NCI-H2029 treated with DMSO at 0.1 percent for 48 hours (cell line): ENCODE measurements at regions not wholly inside any gene's neighbourhood (a gene's known extent, or its start where the extent isn't known, plus 50 kb on each side); places are given as distances from the start of the nearest gene placed in this dataset.

Experiments
- DNase-seq: peaks from one replicate; lab custom pipeline; 2025; lab: John Stamatoyannopoulos, UW

DNA sequence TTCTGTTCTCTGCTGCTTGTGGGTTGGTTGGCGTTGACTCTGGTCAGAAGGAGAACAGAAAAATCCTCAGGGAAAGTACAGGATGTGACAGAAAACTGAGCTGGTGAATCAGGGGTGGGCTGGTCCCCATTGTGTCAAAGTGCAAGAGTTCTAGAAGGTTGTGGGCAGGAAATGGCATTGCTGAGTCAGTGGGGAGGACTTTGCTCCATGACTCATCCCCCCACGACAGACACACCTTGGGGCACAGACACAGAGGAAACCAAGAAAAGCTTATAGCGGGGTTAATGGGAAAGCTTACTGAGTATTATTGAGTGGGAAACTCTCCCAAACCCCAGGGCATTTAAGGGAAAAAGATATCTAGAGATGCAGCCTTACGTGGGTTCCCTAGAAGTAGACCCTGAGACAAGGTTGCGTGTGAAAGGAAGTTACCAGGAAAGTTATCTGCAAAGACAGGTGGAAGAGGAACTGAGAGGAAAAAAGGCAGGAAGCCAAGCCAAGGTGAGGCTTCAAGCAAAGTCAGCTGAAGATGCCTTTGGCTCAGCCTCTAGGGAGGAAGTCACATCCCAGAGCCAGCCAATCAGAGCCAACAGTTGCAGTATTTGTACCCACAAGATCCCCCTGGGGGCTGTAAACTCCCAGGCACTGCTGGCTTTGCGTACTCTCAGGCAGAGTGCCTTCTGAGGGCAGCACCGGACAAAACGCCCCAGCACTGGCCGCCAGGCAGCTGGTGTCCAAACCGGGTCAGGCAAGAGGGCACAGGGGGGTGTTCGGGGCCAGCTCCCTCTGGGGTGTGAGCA is 86.4 kb downstream of the FOXL1 start:
- DNase-seq: no peak

DNA sequence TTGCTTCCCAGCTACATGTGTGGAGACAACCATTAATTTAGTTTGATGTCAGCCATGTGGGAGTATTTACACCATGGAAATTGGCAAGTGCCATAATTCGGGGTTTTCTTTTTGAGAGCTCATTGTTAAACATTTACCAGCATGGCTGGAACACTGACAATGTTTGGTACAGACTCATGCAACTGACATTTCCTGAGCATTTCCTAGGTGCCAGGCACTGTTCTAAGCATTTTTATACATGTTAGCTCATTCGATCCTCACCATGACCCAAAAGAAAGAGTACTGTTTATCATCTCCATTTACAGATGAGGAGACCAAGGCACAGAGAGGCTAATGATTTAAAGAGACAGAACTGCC is 86.9 kb downstream of the FOXL1 start:
- DNase-seq: no peak

DNA sequence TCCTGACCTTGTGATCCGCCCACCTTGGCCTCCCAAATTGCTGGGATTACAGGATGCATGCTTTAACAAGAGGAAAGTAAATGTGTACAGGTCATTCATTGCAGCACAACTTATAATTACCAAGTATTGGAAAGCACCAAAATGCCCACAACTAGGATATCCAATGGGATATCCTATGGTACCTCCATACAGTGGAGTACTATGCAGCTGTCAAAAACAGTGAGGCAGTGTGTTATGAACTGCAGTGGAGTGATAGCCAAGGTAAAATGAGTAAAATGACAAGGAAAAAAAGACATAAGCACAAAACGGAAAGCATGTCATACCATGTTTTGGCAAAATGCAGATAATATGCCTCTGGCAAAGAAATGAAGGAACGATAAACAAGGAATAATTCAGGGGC is 87.6 kb downstream of the FOXL1 start:
- DNase-seq: no peak

DNA sequence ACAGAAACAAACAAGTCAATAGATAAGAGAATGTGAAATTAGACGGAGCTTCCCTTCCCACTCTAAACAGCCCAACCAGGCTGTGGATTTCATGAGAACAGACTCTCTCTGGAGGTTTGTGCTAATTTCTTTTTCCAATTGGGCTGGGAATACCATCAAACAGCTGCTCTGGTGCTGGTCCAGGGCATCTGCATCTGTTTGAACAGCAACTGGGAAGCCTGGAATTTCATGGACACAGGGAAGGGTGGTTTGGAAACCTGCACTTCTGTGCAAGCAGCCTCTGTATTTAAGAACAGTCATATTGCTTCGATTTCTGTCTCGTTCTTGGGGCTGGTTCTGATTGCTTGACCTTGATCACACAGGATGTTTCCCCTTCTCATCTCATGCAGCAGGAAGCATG is 88.7 kb downstream of the FOXL1 start:
- DNase-seq: no peak

DNA sequence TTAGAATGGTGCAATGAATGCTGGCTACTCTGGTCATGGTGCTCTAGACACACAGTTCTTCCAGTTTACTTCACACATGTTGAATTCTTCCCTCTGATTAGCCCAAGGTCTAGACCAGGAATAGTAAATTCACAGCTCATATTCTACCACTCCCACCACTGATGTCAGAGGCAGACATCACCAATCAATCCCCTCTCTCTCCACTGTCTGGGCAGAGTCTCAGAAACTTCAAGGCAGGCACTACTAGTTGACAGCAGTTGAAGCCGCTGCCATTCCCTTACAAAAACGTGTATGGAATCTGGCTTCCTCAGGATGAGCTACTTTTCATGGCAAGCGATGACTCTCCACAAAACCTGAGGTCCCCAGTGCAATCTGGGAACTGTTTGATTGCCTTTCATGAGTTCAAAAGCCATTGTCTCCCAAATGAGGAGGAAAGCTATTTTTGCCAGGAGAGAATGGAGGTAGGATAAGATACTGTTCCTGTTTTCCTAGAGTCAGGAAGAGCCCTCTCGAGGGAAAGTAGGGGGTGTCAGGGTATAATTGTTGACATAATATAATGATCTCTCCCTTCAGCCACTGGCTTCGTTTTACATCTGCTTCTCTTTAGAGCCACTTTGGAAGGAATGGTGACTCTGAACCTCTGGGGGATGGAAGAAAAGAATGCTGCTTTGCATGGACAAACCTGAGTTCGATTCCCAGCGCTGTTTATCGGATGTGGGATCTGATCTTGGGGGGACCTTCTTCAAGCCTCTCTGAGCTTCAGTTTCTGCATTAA is 90.0 kb downstream of the FOXL1 start:
- no peak for DNase-seq

DNA sequence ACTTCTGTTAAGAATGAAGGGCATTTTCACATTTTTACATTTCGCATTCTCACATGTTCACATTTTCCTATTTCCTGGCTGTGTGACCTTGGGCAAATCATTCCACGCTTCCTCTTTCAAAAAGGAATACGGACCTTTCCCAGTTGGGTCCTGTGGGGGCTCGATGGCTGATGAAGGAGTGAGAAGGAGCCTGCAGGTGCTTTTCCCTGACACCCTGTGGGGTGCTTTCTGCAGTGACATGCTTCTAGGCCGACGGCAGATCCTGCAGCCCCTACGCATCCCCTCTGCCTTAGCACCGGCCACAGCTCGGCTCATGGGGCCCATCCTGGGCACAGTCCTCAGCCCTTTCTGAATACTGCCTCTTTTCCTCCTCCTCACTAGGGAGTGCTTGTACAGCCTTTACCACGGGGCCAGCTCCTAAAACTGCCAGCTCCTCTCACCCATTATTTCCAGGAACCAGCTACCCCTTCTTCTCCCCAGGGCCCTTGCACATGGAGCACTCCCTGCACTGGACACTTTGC is 91.0 kb downstream of the FOXL1 start:
- DNase-seq: no peak

DNA sequence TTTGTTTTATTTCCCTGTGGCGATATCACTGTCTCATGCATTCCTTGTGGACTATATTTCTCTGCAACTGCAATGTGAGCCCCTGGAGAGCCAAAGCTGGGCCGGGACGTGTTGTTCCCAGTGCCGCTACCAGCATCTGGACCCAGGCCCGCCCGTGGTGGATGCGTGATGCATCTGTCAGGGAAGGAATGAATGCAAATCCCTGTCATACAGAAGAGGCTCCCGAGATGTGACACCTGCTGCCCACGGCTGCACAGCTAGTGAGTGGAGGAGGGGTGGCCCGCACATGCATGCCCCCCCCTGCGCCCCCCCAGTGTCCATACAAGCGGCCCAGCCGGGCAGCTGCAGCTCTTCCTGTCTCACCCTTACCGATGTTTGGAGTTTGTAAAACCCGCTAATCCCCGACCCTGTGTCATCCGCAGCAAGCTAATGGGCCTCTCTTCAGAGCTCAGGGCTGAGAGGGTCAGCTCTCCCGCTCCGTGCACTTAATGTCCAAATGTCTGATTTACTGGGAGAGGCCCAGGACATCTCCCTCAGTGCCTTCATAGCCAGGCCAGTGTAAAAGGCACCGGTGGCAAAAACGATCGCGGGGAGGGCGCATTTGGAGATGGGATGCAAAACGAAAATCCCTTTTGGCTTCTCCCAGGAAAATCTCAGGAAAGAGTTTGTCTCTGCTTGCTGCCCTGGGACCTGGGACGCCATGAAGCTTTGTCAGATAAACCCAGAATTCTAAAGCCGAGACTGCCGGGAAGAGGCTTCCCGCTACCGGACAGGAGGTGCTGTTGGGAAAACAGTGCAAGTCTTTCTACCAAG is 91.8 kb downstream of the FOXL1 start:
- DNase-seq: no peak

DNA sequence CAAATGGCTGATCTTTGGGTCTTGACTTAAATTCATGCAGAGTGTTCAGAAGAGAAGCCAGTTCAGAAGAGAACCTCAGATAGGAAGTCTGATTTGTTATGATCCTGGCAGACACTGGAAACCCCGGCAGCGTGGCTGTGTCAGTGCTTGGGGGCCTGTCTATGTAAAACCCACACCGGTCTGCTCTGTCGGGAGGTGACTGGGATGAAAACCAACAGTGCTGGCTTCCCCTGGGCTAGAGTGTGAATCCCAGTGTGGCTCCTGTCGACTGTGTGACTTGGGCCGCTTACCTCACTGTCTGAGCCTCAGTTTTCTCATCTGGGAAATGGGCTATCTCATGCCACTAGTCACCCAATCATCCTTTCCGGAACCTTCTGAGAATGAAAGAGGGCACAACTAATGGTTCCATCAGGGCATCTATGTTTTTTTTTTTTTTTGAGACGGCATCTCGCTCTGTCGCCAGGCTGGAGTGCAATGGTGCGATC is 92.4 kb downstream of the FOXL1 start:
- no peak for DNase-seq

DNA sequence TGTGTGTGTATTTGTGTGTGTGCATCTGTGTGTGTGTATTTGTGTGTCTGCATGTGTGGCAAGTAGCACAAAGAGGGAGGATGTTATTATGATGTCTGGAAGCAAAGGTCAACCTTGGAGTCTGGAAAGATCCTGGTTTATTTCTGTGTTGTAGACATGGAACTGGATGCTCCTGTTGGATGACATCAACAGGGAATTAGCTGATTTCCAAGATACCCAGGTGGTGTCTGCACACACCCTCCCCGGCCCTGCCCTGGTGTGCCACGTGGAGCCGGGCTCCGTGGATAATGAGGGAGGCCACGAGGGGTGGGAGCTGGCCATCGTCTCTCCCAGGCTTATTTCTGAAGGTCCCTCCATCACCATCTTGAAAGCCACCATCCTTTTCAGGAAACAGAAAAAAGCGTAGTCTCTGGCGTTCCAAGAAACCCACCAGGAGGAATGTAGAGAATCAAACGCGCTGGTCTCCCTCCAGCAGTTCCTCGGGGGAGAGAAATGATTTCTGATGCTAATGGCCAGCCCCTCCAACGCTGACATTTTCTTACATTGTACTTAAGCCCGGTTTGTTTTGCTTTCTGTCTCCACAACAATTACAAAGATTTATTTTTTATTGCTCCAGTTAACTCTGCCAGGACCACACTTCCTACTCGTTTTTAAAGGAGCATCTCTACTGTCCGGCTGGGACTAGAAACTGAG is 93.3 kb downstream of the FOXL1 start:
- no peak for DNase-seq

DNA sequence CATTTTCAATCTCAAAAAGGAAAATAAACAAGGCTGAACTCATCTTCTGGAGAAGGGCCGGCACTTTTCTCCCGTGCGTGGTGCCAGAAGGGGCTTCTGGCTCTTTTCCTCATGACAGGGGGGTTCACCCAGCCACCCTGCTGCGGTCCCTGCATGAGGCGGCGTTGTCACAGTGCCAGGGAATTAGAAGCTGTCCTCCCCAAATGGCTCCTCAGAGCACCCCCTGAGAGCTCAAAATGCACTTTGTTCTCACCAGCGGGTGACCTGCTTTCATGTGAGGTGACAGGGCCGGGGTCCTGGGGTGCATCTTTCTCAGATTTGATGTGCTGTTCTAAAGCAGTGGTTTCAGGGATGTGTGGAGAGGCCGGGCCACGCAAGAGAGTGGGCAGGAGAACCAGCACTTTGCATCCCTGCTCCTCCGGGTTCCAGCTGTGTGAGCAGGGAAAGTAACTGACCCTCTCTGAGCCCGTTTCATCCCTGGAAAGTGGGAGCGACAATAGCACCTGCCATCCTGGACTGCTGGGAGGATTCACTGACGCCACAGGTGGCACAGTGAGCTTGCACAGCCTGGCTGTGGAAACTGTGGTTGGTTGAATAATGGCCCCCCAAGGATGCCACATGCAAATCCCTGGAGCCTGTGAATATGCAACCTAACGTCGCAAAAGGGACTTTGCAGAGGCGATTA is 94.0 kb downstream of the FOXL1 start:
- no peak for DNase-seq

DNA sequence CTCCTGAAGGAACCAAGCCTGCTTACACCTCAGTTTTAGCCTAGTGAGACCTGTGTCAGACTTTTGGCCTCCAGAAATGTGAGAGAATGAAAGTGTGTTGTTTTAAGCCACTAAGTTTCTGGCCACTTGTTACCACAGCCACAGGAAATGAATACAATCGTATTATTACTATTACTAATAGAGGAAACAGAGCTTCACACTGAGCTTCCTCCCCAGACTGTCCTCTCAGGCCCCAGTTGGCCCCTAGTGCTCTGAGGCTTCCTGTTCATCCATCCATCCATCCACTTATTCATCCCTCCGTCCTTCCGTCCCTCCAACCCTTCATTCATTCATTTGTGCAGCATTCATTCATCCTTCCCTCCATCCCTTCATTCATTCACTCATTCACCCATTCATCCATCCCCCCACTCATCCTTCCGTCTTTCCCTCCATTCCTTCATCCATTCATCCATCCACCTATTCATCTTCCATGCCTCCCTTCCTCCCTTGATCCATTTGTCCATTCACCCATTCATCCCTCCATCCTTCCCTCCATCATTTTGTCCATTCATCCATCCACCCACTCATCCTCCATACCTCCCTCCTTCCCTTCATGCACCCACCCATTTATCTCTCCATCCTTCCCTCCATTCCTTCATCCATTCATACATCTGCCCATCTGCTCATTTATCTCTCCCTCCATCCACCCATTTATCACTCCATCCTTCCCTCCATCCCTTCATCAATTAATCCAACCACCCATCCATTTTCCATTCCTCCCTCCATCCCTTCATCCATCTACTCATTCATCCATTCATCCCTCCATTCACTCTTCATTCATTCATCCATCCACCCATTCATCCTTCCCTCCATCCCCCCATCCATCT is 95.0 kb downstream of the FOXL1 start:
- DNase-seq: no peak

DNA sequence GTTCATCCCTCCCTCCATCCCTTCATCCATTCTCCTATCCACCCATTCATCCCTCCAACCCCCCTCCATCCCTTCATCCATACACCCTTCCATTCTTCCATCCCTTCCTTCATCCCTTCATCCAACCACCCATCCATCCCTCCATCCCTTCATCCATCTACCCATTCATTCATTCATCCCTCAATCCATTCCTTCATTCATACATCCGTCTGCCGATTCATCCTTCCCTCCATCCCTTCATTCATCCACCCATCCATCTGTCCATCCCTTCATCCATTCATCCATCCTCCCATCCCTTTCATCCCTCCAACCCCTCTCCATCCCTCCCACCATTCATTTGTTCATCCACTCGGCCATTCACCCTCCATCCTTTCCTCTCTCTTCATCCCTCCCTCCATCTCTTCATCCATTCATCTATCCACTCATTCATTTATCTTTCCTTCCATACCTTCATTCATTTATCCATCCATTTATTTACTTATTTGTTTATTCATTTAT is 95.7 kb downstream of the FOXL1 start:
- no peak for DNase-seq

DNA sequence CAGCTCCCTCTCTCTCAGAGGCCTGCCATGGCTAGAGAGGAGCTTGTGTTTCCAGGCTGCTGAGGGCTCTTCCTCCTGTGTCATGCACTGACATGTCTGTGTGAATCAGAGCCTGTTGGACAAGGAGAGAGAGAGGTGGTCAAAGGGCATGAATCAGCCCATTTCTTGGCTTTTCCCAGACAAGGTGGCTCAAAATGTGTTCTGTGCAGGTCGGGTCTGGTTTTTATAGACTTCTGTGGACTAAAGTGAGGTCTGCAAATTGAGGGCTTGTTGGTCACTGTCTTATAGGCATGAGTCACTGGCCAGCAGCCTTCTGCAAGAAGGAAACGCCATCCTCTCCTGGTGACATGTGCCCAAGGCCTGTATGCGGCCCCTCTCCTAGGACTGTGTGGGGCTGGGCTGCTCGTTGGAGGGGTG is 97.9 kb downstream of the FOXL1 start:
- no peak for DNase-seq

DNA sequence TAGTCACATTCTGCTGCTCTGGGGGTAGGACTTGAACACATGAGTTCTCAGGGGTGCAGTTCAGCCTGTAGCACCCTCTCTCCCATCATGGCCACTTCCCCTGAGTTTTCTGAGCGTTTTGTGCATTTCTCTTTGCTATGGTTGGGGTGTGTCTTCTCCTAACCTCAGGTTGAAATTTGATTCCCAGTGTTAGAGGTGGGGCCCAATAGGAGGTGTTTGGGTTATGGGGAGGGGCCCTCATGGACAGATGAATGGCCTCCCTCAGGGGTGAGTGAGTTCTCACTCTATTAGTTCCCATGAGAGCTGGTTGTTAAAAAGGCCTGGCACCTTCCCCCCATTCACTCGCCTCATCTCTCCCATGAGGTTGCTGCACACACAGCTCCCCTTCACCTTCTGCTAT is 101.1 kb downstream of the FOXL1 start:
- no peak for DNase-seq

DNA sequence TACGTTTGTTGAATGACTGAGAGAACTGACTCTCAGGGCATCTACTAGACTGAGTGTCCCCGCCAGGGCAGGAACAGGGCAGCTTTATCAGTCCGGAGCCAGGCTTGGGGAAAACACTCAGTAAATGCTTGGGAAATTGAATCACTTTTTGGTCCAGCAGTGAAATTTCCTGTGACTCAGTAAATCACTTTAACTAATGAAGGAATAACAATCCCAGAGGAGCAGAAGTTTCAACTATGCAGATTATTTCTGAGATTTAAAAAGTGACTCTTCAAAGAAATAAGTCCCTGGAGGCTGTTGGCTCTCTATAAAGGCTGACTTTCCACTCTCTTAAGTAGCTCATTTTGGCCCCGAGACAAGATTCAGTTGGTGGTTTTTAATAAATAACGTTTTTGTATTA is 101.8 kb downstream of the FOXL1 start:
- DNase-seq: no peak

DNA sequence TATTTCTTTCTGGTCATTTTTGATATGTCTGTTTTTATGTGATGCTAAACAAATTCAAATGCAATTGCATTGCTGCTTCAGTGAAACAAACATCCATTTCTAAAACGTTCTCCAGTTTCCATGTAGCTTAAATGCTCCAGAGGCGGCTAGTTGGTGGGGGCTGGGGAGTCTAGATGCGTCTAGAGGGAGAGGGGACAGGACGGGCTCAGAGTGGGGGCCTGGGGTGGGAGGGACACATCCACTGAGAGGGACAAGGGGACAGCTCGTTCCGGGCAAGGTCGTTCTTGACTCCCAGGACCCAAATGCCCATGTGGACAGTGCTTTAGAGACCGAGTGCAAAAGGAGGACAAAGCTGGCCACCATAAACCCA is 102.3 kb downstream of the FOXL1 start:
- no peak for DNase-seq

DNA sequence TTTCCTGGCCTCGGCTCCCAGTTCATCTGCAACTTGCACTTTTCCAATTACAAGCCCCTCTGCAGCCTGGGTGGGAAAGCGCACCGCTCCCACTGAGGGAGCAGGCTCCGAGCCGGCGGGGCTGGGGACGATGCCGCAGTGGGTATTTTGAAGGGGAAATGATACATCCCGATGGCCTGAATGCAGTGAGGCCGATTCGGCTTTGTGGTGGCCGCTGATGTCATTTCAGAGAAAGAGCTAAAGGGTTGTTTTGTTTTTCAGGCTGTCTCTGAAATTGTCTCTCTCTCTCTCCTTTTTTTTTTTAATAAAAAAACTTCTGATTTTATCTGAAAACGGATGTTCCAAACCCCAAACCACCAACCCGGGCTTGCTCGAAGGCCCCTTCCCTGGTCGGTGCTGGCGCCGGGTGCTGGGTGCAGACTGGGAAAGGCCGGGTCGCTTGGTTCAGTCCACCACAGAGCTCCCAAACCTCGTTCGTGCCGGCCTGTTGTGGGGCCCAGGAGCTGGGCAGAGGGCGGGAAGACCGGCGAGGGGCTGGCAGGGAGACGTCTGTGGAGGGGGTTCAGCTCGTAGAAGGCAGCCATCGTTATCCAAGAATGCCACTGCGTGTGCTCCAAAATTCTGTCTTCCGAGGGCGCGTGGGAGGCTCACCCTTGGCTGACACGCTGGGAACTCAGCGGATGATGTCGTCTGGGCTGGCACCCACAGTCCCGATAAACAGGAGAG is 102.8 kb downstream of the FOXL1 start:
- DNase-seq: no peak

DNA sequence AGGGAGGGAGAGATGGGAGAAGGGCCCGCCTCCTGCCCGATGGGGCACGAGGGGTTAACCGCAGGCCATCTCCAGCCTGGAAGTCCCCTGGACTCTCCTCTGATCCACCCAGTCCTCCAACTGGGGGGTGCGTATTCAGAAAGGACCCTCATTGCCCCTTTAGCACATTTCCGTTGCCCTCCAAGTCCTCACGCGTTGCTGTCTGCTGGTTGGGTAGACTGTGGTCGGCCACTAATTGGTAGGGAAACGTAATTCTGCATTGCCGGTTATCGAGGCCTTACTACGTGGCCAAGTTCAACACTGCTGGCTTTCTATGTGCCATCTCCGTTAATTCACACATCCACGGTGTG is 103.4 kb downstream of the FOXL1 start:
- no peak for DNase-seq

DNA sequence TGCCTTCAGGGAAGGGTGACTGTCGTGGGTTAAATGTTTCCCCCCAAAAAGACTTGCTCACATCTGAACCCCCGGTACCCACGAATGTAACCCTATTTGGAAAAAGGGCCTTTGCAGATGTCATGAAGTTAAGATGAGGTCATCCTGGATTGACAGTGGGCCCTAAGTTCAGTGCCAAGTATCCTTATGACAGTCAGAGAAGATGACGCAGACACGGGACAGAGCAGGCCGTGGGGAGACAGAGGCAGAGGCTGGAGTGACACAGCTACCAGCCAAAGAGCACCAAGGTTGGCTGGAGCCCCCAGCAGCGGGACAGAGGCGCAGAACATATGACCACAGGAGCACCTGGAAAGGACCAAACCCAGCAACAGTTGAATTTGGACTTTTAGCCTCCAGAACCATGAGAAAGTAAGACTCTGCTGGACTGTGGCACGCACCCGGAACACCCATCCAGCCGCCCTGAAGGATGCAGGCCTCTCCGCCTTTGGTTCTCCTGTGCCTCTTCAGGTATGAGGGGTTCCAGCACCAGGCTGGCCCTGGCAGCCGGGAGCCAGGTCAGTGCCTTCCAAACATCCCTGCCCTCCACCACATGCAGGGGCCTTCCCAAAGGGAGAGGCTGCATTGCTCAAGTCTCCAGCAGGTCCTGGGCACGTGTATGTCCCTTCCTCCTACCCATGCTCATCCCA is 104.0 kb downstream of the FOXL1 start:
- no peak for DNase-seq
